ENCODE measurements at regions not wholly inside any gene's neighbourhood (a gene's known extent, or its start where the extent isn't known, plus 50 kb on each side); places are given as distances from the start of the nearest gene placed in this dataset.

DNA sequence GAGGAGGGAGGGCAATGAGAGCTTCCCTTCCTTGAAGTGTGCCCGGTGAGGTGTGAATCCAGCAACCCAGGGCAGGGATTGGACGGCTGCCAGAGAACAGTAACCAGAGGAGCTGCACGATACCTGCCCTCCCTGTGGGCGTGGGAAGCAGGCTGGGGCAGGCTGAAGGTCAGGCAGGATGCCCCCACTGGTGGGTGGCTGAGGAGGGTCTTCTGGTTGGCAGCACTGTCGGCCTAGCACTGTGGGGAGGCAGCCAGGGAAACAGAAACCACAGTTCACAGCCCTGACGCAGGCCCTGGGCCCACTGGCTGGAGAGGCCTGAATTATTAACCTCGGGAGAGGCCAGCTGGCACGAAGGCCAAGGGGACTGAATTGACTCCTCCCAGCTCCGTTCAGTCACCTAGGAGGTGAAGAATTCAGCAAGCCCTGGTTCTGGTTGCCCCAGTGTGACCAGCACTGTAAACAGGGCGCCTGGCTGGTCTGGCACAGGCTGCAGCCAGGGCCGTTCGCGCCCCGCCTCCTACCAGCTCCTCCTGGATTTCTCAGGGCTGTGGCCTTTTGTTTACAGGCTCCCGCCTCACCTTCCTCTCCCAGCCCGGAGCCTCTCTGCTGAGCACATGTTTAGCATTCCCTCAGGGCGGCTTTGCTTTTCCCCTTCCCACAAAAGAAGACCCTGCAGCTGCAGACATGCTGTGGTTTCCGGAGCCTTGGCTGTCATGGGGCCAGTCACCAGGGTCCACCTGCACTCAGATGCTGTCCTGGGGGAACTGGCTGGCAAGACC, 97.8 kb downstream of the B3GNT2 start:
- H3K4me3 ChIP-seq (ENCODE audit: low read depth, low read length): no peak overlapping the region
- in situ Hi-C loops (cut with HindIII; ENCODE audit: low sequenced_read_pairs): no loop called here
- TF ChIP-seq, protein P1, sequence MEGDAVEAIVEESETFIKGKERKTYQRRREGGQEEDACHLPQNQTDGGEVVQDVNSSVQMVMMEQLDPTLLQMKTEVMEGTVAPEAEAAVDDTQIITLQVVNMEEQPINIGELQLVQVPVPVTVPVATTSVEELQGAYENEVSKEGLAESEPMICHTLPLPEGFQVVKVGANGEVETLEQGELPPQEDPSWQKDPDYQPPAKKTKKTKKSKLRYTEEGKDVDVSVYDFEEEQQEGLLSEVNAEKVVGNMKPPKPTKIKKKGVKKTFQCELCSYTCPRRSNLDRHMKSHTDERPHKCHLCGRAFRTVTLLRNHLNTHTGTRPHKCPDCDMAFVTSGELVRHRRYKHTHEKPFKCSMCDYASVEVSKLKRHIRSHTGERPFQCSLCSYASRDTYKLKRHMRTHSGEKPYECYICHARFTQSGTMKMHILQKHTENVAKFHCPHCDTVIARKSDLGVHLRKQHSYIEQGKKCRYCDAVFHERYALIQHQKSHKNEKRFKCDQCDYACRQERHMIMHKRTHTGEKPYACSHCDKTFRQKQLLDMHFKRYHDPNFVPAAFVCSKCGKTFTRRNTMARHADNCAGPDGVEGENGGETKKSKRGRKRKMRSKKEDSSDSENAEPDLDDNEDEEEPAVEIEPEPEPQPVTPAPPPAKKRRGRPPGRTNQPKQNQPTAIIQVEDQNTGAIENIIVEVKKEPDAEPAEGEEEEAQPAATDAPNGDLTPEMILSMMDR (IDR thresholded peaks at IDR 0.05; ENCODE audit: low read depth, low read length): no peak
- peak; percentile 41 for DNase-seq (ENCODE audit: low read depth, low spot score)

DNA sequence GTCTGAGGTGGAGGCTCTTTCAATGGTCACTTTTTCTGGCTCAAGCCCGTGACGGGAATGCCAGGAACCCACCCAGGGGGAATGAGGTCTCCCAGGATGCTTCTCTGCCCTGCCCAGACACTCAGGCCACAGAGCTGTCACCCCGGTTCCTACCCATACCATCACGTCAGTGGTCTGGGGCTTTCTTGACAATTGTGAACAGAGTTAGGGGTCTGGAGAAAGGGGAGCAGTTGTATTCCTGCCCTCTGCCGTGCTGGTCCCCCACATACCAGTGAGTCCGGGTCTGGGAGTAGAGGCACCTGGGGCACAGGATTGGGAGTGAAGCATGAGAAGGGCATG, 97.2 kb downstream of the B3GNT2 start:
- TF ChIP-seq, protein P1 (IDR thresholded peaks at IDR 0.05; ENCODE audit: low read depth, low read length): no peak
- no peak for DNase-seq (ENCODE audit: low read depth, low spot score)
- no peak overlapping the region for H3K4me3 ChIP-seq (ENCODE audit: low read depth, low read length)
- in situ Hi-C loops (cut with HindIII; ENCODE audit: low sequenced_read_pairs): no loop called here

DNA sequence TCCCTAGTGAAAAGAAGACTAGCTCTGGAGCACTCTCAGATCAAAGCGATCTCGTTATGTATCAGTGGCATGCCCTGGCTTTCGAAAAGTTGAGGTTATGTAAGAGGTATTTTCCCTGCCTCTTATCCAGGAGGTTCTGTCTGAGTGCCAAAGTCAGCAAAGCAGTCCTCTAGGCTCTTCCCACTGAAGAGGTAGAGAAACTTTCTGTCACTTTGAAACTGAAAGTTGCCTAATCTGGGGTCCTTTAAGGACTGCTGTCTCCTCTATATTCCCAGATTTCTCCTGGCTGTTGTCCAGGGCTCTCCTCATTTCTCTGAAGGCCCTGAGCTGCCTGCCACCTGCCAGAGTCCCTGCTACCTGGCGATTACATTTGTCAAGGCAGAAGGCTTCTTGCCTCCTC, 96.3 kb downstream of the B3GNT2 start:
- DNase-seq (ENCODE audit: low read depth, low spot score): peak; percentile 47
- H3K4me3 ChIP-seq (ENCODE audit: low read depth, low read length): no peak overlapping the region
- in situ Hi-C loops (cut with HindIII; ENCODE audit: low sequenced_read_pairs): no loop called here
- TF ChIP-seq, protein P1 (IDR thresholded peaks at IDR 0.05; ENCODE audit: low read depth, low read length): no peak

DNA sequence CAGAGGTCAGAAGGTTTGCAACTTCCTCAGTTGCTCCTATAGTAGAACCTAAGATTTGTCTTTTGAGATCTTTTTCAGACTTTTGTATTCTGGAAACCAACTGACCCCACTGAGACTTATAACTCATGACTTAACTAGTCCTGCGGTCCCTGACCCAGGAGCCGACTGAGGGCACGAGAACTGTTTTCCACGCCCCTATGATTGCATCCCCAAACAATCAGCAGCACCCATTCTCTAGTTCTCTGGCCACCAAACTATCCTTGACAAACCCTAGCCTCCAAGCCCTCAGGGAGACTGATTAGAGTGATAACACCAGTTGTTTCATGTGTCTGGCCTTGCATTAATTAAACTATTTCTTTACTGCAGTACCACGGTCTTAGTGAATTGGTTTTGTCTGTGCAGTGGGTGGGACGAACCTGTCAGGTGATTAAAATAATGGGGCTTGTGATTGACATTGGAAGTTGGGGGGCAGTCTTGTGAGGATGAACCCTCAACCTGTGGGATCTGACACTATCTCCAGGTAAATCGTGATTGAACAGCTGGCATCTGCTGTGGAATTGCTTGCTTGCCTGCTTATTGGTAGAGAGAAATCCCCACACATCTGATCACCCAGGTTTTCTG, 95.7 kb downstream of the B3GNT2 start:
- in situ Hi-C loops (cut with HindIII; ENCODE audit: low sequenced_read_pairs): no loop called here
- TF ChIP-seq, protein P1 (IDR thresholded peaks at IDR 0.05; ENCODE audit: low read depth, low read length): no peak
- DNase-seq (ENCODE audit: low read depth, low spot score): no peak
- H3K4me3 ChIP-seq (ENCODE audit: low read depth, low read length): no peak overlapping the region

DNA sequence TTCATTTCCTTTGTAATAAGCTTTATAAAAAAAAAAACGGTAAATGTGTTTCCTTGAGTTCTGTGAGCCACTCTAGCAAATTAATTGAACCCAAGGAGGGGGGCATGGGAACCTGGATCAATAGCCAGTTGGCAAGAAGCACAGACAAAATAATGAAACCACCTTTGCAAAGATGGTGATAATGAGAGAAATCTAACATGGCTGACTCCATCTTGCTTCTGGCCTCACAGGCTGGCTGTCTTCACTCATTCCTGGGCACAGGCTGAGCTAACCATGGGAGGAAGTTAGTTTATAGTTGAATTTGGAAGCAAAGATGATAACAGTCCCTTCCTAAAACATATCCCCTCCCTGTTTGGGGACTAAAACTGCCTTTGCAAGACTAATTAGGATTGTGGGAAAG, 95.1 kb downstream of the B3GNT2 start:
- in situ Hi-C loops (cut with HindIII; ENCODE audit: low sequenced_read_pairs): no loop called here
- no peak for DNase-seq (ENCODE audit: low read depth, low spot score)
- no peak overlapping the region for H3K4me3 ChIP-seq (ENCODE audit: low read depth, low read length)
- TF ChIP-seq, protein P1 (IDR thresholded peaks at IDR 0.05; ENCODE audit: low read depth, low read length): no peak

DNA sequence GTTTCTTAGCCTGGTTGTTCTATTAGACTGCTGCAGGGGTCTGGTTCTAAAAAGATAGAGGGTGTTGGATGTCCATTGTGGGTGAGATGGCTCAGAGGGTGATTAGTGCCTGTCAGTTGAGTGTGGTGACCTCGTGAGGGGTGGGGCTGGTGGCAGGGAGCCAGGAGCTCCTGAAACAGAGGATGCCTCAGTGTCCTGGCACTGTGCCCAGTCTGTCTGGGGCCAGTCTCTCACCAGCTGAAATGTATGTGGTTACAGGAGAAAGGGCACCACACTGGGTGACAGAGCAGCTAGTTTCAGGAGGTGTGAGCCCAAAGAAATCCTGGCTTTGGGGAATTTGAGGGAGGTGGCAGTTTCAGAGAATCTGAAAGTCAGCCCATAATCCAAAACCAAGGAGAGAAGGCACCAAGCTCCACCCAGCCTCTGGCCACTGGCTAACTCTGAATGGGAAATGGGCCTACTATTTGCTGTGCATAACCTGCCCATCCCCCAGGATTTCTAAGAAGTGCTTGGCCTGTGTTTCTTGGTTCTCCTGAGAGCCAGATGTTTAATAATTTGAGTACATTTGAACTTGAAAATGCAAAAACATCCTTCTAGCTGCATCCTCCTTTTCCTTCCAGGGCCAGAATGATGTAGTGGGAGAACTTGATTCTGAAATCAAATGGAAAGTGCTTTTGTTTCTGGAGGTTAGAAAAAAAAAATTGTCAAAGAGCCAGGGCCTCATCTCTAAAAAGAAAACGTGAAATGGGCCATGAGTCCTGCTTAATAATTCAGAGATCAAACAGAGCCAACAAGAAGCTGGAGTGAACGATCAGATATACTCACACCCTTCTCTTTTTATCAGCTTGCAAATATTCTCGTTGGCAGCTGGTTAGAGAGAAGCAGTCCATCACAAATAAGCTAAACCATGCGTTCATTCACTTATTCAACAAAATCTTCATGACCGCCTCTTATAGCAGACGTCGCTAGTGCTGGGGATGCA, 92.3 kb downstream of the B3GNT2 start:
- TF ChIP-seq, protein P1 (IDR thresholded peaks at IDR 0.05; ENCODE audit: low read depth, low read length): no peak
- peak; percentile 36 for DNase-seq (ENCODE audit: low read depth, low spot score)
- H3K4me3 ChIP-seq (ENCODE audit: low read depth, low read length): no peak overlapping the region
- in situ Hi-C loops (cut with HindIII; ENCODE audit: low sequenced_read_pairs): no loop called here

Measured in astrocyte of the spinal cord (primary cell).